ENCODE measurements at regions not wholly inside any gene's neighbourhood (a gene's known extent, or its start where the extent isn't known, plus 50 kb on each side); places are given as distances from the start of the nearest gene placed in this dataset.
"Not testable (repeated sequence)": the region's sequence is repeated elsewhere in the genome, so short reads cannot be mapped to it uniquely, and the experiment has no call there.

DNA sequence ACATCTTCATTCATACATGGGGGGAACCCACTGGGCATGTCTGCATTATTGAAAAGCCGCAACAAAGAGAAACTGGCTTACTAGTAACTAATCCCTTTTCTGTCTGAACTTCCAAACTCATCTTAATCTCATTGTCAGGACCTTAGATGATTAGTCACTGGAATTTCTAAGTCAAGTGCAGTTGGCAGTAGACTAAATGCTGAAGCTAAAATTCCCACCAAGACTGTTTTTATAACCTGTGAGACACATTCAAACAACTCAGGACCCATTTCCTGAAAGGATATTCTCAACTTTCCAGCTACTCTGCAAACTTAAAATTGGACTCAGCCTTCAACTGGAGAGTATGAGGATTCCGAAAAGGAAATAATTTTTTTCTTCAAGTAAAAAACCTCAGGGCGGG, 94.8 kb upstream of the SCAF8 start:
- TF ChIP-seq, protein P1, sequence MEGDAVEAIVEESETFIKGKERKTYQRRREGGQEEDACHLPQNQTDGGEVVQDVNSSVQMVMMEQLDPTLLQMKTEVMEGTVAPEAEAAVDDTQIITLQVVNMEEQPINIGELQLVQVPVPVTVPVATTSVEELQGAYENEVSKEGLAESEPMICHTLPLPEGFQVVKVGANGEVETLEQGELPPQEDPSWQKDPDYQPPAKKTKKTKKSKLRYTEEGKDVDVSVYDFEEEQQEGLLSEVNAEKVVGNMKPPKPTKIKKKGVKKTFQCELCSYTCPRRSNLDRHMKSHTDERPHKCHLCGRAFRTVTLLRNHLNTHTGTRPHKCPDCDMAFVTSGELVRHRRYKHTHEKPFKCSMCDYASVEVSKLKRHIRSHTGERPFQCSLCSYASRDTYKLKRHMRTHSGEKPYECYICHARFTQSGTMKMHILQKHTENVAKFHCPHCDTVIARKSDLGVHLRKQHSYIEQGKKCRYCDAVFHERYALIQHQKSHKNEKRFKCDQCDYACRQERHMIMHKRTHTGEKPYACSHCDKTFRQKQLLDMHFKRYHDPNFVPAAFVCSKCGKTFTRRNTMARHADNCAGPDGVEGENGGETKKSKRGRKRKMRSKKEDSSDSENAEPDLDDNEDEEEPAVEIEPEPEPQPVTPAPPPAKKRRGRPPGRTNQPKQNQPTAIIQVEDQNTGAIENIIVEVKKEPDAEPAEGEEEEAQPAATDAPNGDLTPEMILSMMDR (IDR thresholded peaks at IDR 0.05; ENCODE audit: insufficient read depth, low read length): no peak
- peak; percentile 44 for DNase-seq (ENCODE audit: low read depth)
- no peak overlapping the region for H3K4me3 ChIP-seq (ENCODE audit: low read depth, low read length)

GRCh38 chr6:154639196-154639595, 94.0 kb upstream of the SCAF8 start:
- not testable (repeated sequence) for H3K4me3 ChIP-seq (ENCODE audit: low read depth, low read length); DNase-seq (ENCODE audit: low read depth)

GRCh38 chr6:154648188-154648887, 84.9 kb upstream of the SCAF8 start:
- TF ChIP-seq, protein P1 (IDR thresholded peaks at IDR 0.05; ENCODE audit: insufficient read depth, low read length): no peak

DNA sequence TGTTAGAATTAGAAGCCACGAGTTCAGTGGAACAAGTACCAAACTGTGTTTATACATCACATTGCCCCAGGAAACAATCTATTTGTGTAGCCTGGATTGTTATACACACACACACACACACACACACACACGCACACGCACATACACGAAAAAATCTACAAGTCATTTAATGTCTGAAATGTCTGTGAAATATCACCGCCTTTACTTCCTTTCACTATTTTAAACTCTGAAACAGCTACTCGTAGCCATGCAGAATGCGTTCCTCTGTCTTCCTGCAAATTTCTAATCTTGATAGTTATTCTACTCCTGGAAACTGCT, 84.4 kb upstream of the SCAF8 start:
- no peak for DNase-seq (ENCODE audit: low read depth)
- TF ChIP-seq, protein P1 (IDR thresholded peaks at IDR 0.05; ENCODE audit: insufficient read depth, low read length): no peak
- no peak overlapping the region for H3K4me3 ChIP-seq (ENCODE audit: low read depth, low read length)

More at GRCh38 chr6:154648188-154648887, 84.9 kb upstream of the SCAF8 start:
- no peak overlapping the region for H3K4me3 ChIP-seq (ENCODE audit: low read depth, low read length)
- no peak for DNase-seq (ENCODE audit: low read depth)

DNA sequence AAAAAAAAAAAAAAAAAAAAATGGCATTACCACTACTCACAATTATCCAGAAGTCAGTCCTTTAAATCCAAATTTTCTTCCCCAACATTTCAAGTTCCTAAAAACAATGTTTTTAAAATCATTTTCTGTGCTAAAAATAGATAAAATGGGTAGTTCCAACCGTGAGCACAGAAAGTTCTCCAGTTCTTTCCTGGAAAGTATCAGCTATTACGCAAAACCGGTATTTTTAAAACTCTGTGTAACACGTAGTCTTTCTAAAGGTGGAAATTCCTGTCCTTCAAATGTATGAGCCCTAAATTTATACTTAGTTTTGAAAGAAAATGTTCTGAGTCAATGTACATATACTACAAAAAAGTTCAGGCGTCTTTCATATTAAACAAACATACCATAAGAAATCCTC, 83.5 kb upstream of the SCAF8 start:
- H3K4me3 ChIP-seq (ENCODE audit: low read depth, low read length): no peak overlapping the region
- TF ChIP-seq, protein P1 (IDR thresholded peaks at IDR 0.05; ENCODE audit: insufficient read depth, low read length): no peak
- DNase-seq (ENCODE audit: low read depth): peak; percentile 39

- TF ChIP-seq, protein P1 (IDR thresholded peaks at IDR 0.05; ENCODE audit: insufficient read depth, low read length): no peak
- no peak overlapping the region for H3K4me3 ChIP-seq (ENCODE audit: low read depth, low read length)
- peak; percentile 22 for DNase-seq (ENCODE audit: low read depth)
Observed at GRCh38 chr6:154650351-154650750, 82.9 kb upstream of the SCAF8 start.

DNA sequence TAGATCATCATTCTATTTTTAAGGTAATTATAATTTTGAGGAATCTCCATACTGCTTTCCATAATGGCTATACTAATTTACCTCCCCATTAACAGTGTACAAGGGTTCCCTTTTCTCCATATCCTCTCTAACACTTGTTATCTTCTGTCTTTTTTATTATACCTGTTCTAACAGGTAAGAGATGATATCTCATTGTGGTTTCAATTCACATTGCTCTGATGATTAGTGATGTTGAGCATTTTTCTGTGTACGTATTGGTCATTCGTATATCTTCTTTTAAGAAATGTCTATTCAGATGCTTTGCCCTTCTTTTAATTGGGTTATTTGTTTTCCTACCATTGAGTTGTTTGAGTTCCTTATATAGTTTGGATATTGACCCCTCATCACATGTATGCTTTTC, 81.6 kb upstream of the SCAF8 start:
- no peak overlapping the region for H3K4me3 ChIP-seq (ENCODE audit: low read depth, low read length)
- DNase-seq (ENCODE audit: low read depth): no peak
- TF ChIP-seq, protein P1 (IDR thresholded peaks at IDR 0.05; ENCODE audit: insufficient read depth, low read length): no peak

Measured in fibroblast of the aortic adventitia (primary cell).